ENCODE measurements at regions not wholly inside any gene's neighbourhood (a gene's known extent, or its start where the extent isn't known, plus 50 kb on each side); places are given as distances from the start of the nearest gene placed in this dataset.

DNA sequence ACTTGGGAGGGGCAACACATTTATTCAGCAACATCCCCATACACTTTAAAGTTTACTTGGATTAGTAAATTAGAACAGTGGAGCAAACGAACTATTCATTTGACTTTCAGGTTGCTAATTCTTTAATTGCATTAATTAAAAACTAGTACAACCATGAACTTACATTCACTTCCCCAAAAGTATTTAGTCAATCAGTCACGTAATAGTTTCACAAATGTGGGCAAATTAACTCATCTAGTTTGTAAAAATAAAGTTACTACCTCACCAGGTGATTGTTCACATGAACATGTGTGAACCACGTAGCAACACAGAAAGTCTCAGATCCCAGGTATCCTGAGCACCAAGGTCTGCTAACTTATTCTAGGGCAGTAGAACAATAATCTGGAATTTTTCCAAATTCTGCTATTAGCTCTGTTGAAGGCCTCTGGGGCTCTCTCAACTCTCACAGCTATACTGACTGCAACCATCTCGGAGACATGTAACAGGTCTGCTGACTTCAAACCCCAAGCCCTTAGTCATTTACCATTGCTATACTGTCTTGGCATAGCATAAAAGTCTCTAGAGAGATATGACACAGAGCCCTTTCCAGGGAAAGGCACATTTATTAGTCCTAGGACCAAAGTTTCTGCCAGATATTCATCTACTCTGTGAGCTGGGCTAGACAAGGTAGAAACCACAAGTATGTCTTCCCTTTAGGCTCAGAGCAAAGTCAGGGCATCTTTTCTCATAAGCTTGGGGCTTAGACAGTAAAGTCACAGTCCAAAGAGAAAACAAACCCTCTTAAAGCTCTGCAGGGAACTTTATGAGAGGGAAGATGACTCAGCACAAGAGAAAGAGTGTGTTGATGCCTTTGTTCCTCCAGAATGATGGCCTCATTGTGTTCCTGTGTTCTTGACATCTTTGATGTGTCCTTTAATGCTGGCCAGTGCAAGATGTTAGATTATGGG lies 50.9 kb upstream of the CCDC28A start (continued):
- TF ChIP-seq, protein P1, sequence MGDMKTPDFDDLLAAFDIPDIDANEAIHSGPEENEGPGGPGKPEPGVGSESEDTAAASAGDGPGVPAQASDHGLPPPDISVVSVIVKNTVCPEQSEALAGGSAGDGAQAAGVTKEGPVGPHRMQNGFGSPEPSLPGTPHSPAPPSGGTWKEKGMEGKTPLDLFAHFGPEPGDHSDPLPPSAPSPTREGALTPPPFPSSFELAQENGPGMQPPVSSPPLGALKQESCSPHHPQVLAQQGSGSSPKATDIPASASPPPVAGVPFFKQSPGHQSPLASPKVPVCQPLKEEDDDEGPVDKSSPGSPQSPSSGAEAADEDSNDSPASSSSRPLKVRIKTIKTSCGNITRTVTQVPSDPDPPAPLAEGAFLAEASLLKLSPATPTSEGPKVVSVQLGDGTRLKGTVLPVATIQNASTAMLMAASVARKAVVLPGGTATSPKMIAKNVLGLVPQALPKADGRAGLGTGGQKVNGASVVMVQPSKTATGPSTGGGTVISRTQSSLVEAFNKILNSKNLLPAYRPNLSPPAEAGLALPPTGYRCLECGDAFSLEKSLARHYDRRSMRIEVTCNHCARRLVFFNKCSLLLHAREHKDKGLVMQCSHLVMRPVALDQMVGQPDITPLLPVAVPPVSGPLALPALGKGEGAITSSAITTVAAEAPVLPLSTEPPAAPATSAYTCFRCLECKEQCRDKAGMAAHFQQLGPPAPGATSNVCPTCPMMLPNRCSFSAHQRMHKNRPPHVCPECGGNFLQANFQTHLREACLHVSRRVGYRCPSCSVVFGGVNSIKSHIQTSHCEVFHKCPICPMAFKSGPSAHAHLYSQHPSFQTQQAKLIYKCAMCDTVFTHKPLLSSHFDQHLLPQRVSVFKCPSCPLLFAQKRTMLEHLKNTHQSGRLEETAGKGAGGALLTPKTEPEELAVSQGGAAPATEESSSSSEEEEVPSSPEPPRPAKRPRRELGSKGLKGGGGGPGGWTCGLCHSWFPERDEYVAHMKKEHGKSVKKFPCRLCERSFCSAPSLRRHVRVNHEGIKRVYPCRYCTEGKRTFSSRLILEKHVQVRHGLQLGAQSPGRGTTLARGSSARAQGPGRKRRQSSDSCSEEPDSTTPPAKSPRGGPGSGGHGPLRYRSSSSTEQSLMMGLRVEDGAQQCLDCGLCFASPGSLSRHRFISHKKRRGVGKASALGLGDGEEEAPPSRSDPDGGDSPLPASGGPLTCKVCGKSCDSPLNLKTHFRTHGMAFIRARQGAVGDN (CRISPR knock-in tag; IDR thresholded peaks at IDR 0.05) = no peak
- TF ChIP-seq, protein P2, sequence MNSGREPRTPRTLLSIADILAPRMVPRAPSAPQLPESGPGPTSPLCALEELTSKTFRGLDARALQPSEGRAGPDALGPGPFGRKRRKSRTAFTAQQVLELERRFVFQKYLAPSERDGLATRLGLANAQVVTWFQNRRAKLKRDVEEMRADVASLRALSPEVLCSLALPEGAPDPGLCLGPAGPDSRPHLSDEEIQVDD (CRISPR knock-in tag; IDR thresholded peaks at IDR 0.05; ENCODE audit: borderline replicate concordance) = no peak
- no peak for TF ChIP-seq SATB2 (CRISPR knock-in tag; IDR thresholded peaks at IDR 0.05)
- TF ChIP-seq MAFF (IDR thresholded peaks at IDR 0.05; ENCODE audit: low read depth, low read length) = peak; percentile 24; the same call in 1 of the 2 replicates
- no peak for TF ChIP-seq ZNF530 (CRISPR knock-in tag; IDR thresholded peaks at IDR 0.05; ENCODE audit: low read depth)
- no peak for TF ChIP-seq SOX6 (IDR thresholded peaks at IDR 0.05)
- TF ChIP-seq SOX6 (CRISPR knock-in tag; IDR thresholded peaks at IDR 0.05) = 0 out of 2 replicates have a peak, but pooled peaks have one; percentile 21
- TF ChIP-seq CREB1 (IDR thresholded peaks at IDR 0.05) = no peak
- 0 out of 2 replicates have a peak, but pooled peaks have one; percentile 2 for TF ChIP-seq CREB1 (CRISPR knock-in tag; IDR thresholded peaks at IDR 0.05)
- TF ChIP-seq, protein P3, sequence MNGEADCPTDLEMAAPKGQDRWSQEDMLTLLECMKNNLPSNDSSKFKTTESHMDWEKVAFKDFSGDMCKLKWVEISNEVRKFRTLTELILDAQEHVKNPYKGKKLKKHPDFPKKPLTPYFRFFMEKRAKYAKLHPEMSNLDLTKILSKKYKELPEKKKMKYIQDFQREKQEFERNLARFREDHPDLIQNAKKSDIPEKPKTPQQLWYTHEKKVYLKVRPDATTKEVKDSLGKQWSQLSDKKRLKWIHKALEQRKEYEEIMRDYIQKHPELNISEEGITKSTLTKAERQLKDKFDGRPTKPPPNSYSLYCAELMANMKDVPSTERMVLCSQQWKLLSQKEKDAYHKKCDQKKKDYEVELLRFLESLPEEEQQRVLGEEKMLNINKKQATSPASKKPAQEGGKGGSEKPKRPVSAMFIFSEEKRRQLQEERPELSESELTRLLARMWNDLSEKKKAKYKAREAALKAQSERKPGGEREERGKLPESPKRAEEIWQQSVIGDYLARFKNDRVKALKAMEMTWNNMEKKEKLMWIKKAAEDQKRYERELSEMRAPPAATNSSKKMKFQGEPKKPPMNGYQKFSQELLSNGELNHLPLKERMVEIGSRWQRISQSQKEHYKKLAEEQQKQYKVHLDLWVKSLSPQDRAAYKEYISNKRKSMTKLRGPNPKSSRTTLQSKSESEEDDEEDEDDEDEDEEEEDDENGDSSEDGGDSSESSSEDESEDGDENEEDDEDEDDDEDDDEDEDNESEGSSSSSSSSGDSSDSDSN (CRISPR knock-in tag; IDR thresholded peaks at IDR 0.05) = no peak
- 0 out of 2 replicates have a peak, but pooled peaks have one; percentile 10 for TF ChIP-seq FOSL2 (CRISPR knock-in tag; IDR thresholded peaks at IDR 0.05)
- TF ChIP-seq, protein P4, sequence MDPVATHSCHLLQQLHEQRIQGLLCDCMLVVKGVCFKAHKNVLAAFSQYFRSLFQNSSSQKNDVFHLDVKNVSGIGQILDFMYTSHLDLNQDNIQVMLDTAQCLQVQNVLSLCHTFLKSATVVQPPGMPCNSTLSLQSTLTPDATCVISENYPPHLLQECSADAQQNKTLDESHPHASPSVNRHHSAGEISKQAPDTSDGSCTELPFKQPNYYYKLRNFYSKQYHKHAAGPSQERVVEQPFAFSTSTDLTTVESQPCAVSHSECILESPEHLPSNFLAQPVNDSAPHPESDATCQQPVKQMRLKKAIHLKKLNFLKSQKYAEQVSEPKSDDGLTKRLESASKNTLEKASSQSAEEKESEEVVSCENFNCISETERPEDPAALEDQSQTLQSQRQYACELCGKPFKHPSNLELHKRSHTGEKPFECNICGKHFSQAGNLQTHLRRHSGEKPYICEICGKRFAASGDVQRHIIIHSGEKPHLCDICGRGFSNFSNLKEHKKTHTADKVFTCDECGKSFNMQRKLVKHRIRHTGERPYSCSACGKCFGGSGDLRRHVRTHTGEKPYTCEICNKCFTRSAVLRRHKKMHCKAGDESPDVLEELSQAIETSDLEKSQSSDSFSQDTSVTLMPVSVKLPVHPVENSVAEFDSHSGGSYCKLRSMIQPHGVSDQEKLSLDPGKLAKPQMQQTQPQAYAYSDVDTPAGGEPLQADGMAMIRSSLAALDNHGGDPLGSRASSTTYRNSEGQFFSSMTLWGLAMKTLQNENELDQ (CRISPR knock-in tag; IDR thresholded peaks at IDR 0.05; ENCODE audit: borderline replicate concordance) = no peak
- no peak for TF ChIP-seq ZNF572 (CRISPR knock-in tag; IDR thresholded peaks at IDR 0.05)
- no peak for TF ChIP-seq REL (CRISPR knock-in tag; conservative IDR thresholded peaks at IDR 0.05)
- TF ChIP-seq ZNF552 (CRISPR knock-in tag; IDR thresholded peaks at IDR 0.05; ENCODE audit: borderline replicate concordance) = no peak
- TF ChIP-seq, protein P5, sequence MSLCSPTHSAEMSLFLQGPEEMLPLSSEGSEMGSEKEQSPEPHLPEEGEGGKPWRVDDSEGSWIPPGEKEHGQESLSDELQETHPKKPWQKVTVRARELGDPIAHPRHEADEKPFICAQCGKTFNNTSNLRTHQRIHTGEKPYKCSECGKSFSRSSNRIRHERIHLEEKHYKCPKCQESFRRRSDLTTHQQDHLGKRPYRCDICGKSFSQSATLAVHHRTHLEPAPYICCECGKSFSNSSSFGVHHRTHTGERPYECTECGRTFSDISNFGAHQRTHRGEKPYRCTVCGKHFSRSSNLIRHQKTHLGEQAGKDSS (CRISPR knock-in tag; IDR thresholded peaks at IDR 0.05; ENCODE audit: borderline replicate concordance, low read depth) = no peak
- TF ChIP-seq NFE2L2 (IDR thresholded peaks at IDR 0.05; ENCODE audit: low read length) = peak; percentile 85
